ENCODE measurements at regions not wholly inside any gene's neighbourhood (a gene's known extent, or its start where the extent isn't known, plus 50 kb on each side); places are given as distances from the start of the nearest gene placed in this dataset.
A peak's percentile ranks its signal among the peaks of the same experiment; 100 is the strongest.

DNA sequence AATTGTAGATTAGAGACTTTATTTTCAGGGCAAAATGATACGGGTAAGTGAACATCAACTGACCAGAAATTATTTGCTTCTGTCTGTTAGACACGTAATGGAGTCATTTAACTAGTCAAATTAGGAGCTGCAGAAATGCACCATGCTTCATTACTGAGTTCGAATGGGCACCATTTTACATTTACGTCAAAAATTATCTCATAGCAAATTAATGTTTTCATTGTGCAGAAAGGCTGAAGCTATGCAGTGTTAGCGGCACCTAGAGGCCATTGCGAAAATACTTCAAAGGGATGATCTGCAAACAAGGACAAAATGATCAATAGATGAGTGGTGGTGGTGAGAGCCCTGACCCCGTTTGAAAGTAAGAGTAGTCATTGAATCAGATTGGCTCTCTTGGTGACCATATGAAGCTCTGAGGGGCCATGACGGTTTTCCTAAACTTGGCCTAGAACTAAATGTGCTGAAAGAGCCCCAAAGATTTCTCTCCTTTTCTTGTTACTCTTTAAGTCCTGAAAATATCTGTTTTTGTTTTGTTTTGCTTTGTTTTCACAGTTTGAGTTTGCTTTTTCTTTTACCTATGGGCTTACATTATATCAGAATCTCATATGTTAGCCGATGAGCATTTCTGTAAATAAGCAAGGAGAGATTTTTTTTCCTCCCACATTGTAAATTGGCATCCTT lies 277.9 kb downstream of the ZNF536 start:
- TF ChIP-seq, protein P1, sequence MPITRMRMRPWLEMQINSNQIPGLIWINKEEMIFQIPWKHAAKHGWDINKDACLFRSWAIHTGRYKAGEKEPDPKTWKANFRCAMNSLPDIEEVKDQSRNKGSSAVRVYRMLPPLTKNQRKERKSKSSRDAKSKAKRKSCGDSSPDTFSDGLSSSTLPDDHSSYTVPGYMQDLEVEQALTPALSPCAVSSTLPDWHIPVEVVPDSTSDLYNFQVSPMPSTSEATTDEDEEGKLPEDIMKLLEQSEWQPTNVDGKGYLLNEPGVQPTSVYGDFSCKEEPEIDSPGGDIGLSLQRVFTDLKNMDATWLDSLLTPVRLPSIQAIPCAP (CRISPR knock-in tag; IDR thresholded peaks at IDR 0.05): no peak
- no peak for TF ChIP-seq TEAD4 (CRISPR knock-in tag; IDR thresholded peaks at IDR 0.05)
- TF ChIP-seq, protein P2, sequence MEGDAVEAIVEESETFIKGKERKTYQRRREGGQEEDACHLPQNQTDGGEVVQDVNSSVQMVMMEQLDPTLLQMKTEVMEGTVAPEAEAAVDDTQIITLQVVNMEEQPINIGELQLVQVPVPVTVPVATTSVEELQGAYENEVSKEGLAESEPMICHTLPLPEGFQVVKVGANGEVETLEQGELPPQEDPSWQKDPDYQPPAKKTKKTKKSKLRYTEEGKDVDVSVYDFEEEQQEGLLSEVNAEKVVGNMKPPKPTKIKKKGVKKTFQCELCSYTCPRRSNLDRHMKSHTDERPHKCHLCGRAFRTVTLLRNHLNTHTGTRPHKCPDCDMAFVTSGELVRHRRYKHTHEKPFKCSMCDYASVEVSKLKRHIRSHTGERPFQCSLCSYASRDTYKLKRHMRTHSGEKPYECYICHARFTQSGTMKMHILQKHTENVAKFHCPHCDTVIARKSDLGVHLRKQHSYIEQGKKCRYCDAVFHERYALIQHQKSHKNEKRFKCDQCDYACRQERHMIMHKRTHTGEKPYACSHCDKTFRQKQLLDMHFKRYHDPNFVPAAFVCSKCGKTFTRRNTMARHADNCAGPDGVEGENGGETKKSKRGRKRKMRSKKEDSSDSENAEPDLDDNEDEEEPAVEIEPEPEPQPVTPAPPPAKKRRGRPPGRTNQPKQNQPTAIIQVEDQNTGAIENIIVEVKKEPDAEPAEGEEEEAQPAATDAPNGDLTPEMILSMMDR (IDR thresholded peaks at IDR 0.05): peak; percentile 55; the same call in 1 of the 2 replicates
- TF ChIP-seq, protein P3, sequence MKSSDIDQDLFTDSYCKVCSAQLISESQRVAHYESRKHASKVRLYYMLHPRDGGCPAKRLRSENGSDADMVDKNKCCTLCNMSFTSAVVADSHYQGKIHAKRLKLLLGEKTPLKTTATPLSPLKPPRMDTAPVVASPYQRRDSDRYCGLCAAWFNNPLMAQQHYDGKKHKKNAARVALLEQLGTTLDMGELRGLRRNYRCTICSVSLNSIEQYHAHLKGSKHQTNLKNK (CRISPR knock-in tag; IDR thresholded peaks at IDR 0.05): no peak
- TF ChIP-seq MLX (CRISPR knock-in tag; IDR thresholded peaks at IDR 0.05): no peak
- TF ChIP-seq PRRX2 (CRISPR knock-in tag; IDR thresholded peaks at IDR 0.05): no peak
- no peak for TF ChIP-seq ZNF416 (CRISPR knock-in tag; IDR thresholded peaks at IDR 0.05)
- TF ChIP-seq ZBTB21 (CRISPR knock-in tag; IDR thresholded peaks at IDR 0.05; ENCODE audit: borderline replicate concordance): no peak
- TF ChIP-seq, protein P4, sequence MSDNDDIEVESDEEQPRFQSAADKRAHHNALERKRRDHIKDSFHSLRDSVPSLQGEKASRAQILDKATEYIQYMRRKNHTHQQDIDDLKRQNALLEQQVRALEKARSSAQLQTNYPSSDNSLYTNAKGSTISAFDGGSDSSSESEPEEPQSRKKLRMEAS (CRISPR knock-in tag; IDR thresholded peaks at IDR 0.05): no peak
- TF ChIP-seq, protein P5, sequence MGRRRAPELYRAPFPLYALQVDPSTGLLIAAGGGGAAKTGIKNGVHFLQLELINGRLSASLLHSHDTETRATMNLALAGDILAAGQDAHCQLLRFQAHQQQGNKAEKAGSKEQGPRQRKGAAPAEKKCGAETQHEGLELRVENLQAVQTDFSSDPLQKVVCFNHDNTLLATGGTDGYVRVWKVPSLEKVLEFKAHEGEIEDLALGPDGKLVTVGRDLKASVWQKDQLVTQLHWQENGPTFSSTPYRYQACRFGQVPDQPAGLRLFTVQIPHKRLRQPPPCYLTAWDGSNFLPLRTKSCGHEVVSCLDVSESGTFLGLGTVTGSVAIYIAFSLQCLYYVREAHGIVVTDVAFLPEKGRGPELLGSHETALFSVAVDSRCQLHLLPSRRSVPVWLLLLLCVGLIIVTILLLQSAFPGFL (CRISPR knock-in tag; IDR thresholded peaks at IDR 0.05; ENCODE audit: borderline replicate concordance): no peak
- no peak for TF ChIP-seq NFE2L1 (CRISPR knock-in tag; IDR thresholded peaks at IDR 0.05)
- no peak for TF ChIP-seq KAT7 (CRISPR knock-in tag; IDR thresholded peaks at IDR 0.05; ENCODE audit: borderline replicate concordance)
- TF ChIP-seq ATF3 (CRISPR knock-in tag; conservative IDR thresholded peaks at IDR 0.05): no peak
- no peak for TF ChIP-seq CREM (CRISPR knock-in tag; IDR thresholded peaks at IDR 0.05)
